NCI-H1417 treated with DMSO at 0.1 percent for 48 hours (cell line): ENCODE measurements at regions not wholly inside any gene's neighbourhood (a gene's known extent, or its start where the extent isn't known, plus 50 kb on each side); places are given as distances from the start of the nearest gene placed in this dataset.

Experiments
- DNase-seq: peaks from one replicate; lab custom pipeline; 2025; lab: John Stamatoyannopoulos, UW

- DNase-seq: no peak
These were observed 289.2 kb upstream of the DMRT1 start for GRCh38 chr9:551986-552929.

- DNase-seq: no peak
These were observed 286.0 kb upstream of the DMRT1 start for GRCh38 chr9:555493-555892.

DNA sequence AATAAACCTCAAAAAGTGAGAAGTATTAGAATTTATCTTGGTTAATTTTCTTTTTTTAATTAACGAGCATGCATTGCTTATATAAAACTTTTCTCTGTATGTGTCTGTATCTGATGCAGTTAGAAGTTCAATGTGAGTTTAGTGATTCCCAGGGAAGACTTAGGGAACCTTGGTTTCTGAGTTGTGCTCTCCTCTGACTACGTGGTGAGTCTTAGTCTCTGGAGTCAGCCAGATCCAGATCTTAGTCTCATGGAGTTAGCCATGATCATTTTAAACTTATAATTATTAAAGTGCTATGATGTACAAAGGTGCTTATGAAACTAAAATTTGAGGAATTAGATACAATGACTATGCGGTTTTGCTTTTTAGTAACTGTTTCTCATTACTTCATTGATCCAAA, 285.3 kb upstream of the DMRT1 start:
- no peak for DNase-seq

DNA sequence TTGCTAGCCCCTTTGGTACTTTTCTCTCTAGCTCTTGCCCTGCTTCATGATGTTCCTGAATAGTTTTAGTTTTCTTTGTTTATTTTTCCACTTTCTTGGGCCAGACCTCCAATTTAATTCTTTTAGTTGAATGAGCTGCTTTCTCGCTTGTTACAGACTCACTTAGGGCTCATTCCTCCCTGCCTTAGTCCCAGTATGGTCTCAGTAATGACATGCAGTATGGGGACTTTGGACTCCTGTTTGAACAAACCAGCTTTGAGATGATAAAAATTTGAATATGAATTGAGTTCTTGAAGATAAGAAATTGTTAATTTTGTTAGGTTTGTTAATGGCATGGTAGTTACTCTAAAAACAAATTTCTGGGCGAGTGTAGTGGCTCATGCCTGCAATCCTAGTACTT, 284.8 kb upstream of the DMRT1 start:
- no peak for DNase-seq

DNA sequence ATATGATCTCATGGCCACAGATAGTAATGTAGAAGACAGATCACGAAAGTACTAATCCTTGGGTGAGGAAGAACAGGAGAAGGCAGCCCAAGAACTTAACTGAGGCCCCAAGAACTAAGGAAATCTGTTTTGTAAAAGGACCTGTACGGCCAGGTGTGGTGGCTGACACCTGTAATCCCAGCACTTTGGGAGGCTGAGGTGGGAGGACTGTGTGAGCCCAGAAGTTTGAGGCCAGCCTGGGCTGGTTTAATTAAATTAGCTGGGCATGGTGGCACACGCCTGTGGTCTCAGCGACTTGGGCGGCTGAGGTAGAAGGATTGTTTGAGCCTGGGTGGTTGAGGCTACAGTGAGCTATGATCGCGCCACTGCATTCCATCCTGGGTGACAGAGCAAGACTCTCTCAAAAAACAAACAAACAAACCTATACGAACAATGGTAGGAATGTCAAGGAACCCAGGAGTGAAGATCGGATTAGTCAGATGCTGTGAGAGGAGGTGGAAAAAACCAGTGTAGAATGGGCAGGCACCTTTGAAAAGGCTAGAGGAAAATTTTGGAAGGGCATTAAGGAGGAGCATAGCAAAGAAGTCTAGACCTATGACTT, 283.8 kb upstream of the DMRT1 start:
- DNase-seq: no peak

DNA sequence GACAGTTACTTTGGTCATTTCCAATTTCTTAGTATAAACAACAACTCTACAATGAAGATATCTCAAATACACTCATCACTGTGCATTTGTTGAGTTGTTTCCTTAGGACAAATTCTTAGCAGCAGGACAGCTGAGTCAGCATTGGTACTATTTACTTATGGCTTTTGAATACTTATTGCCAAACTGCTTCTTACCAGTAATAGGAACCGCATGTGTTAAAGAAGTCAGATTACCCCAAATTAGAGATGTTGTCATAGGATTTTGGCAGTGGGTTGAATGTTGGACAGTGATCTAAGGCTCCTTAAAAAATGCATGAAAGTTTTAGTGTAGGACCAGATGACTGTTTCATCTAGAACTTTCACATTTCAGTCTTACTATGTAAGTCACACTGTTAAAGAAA, 280.1 kb upstream of the DMRT1 start:
- DNase-seq: no peak

DNA sequence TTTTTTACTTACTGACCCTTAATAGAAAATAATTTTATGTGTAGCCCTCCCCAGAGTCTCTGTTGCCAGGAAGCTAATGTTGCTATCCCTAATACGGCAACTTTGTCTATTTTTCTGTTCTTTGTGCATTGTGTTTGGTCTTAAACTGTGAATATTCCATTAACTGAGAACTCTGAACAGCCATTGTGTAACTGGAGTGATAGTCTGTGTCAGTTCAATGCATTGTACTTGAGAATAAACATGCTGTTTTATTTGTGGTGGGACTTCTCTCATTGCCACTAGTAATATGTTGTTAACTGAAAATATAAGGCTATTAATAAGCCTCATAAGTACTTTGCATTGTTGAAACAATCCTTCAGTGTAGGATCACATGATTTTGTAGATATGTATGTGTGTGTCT, 278.3 kb upstream of the DMRT1 start:
- no peak for DNase-seq

- DNase-seq: no peak
These were observed 276.0 kb upstream of the DMRT1 start for GRCh38 chr9:565528-565927.

GRCh38 chr9:567128-567746, 274.3 kb upstream of the DMRT1 start:
- no peak for DNase-seq

DNA sequence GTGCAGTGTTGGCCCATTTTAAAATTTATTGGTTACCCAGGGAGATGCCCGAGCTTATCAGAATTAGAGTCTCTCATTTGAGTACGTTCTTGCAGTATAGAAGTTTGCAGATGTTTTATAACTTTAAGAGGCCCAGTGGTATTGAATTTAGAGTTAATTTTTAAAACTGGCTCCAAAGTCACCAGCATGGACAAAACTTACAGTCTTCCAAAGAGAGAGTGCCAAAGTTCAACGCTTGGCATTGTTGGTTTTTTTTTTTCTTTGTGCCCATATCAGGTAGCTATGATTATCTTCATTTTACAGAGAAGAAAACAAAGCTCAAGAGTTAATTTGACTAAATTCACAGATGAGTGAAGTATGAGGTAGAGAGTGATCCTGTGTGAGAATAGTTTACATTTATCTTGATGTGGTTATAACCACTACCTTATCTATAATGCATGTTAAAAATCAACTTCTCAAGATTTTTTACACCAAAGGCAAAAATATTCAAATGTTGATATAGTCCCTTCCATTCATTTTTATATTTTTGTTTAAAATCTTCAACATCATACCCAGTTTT, 273.7 kb upstream of the DMRT1 start:
- no peak for DNase-seq

GRCh38 chr9:569296-569695, 272.2 kb upstream of the DMRT1 start:
- no peak for DNase-seq

GRCh38 chr9:570187-570586, 271.3 kb upstream of the DMRT1 start:
- DNase-seq: no peak

- no peak for DNase-seq
These were observed 270.4 kb upstream of the DMRT1 start for GRCh38 chr9:571066-571465.

GRCh38 chr9:571741-572140, 269.8 kb upstream of the DMRT1 start:
- DNase-seq: no peak

DNA sequence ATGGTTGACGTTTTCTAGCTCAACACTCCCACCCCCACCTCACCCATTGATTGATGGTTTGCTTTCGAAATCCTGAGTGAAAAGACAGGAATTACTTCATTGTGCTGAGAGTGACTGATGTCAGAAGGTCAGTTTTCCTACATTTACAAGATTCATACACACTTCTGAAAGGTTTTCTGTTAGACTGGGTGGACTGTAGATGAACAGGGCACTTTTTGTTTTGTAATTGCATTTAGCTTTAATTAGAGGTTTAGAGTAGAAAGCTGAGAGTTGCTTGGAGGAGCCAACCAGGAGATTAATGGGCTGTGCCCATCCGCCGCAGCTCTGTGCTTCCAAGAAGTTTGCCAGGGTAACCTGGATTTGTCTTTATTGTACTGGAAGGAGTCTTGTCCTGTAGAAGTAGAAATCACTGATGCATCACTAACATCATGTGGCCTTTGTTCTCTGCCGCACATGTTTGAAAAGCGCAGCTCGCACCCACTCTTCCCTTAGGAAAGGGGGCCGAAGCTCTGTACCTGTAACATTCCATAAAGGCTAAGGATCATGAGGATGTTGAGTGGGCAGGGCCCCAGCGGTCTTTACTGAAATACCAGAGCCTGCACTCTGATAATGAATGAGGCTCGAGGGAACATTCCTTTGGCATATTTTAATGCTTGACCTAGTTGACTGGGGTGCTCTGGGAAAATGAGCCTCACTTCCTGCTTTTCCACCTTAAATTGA, 267.6 kb upstream of the DMRT1 start:
- DNase-seq: no peak

DNA sequence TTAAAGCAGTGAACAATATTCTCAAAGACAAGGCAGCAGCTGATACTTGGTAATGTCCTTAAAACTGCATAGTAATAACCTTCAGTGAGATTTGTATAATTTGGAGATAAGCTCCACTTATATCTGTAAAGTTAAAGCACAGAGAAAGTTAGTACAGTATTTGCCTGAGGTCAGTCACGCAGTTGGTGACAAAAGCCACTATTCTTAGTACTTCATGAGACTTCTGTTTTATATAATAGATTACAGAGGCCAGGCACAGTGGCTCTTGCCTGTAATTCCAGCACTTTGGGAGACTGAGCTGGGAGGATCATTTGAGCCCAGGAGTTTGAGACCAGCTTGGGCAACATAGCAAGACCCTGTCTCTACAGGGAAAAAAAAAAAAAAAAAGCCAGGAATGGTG, 266.4 kb upstream of the DMRT1 start:
- DNase-seq: no peak

GRCh38 chr9:580652-581342, 260.7 kb upstream of the DMRT1 start:
- DNase-seq: no peak

DNA sequence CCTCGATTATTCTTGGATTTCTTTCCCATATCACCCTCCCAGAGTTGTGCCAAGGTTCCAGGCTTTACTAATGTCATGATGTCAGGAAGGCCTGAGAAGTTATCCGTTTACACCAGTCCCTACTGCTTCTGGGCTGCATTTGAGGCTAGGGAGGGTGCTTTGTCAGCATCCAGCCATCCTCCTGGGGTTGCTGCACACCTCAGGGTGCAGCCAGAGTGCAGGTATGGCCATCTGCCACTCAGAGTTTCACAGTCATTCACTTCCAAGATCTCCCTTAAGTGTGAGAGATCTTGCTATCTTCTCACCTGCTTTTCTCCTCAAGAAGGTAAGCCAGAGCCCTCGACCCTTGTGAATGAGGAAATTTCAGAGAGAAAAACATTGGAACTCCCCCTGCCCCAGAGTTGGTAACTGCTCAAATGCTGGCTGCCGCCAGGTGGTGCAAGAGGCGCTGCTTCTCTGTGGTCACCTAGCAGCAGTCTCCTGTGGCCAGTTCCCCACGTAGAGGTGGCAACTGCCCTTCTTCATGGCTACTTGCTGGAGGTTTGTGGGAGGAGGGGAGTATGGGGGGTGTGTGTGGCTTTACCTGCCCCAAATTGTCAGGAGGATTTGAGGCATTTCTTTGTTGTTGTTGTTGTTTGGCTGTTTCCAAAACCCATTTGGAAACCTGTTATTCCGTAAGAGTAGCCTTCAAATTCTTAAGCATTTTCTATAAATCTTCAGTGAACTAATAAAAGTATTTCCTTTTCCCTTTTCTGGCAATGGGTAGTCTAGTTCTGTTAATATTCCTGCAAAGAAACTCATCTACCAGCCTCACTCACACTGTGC, 259.6 kb upstream of the DMRT1 start:
- DNase-seq: no peak

DNA sequence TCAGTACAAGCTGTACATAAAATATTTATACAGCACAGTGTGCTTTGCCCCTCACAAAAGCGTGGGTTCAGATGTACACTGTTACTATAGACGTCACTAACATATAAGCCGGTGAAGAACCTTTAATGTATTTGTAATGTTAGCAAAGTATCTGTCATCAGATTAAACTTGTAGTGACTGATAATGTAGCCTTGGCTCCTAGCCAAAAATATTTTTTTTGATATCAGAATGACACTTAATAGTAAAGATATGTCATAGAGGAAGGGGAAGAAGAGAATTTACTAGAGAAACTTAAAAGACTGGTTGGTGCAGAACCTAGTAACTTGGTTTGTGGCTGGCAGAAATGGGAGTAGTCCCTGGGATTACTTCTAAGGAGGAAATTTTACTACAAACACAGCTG, 258.7 kb upstream of the DMRT1 start:
- no peak for DNase-seq

DNA sequence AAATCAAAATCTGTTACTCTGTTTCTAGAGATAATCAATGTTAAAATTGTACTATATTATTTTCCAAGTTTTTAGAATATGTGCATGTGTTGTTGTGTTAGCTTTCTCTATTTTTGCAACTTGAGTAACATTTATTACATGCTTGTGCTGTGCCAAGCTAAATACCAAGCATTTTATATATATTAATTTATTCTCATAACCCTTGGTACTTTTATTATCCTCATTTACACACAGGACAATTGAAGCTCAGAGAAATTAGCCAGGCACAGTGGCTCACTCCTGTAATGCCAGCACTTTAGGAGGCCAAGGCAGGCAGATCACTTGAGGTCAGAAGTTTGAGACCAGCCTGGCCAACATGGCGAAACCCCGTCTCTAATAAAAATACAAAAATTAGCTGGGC, 254.0 kb upstream of the DMRT1 start:
- no peak for DNase-seq

- DNase-seq: no peak
These were observed 252.5 kb upstream of the DMRT1 start for GRCh38 chr9:588981-589380.
